Middle frontal gyrus (tissue), 1 donor: ENCODE measurements at regions not wholly inside any gene's neighbourhood (a gene's known extent, or its start where the extent isn't known, plus 50 kb on each side); places are given as distances from the start of the nearest gene placed in this dataset.
"Not testable (repeated sequence)": the region's sequence is repeated elsewhere in the genome, so short reads cannot be mapped to it uniquely, and the experiment has no call there.

Experiments
- DNase-seq: peaks from one replicate; pipeline ENCODE4 v3.0.0-alpha.2; 2015; ENCODE audit warnings: low spot score; ENCODE audit errors: extremely low spot score

GRCh38 chr4:159030297-159030696 is 72.6 kb upstream of the RAPGEF2 start:
- not testable (repeated sequence) for DNase-seq

- no peak for DNase-seq
Observed at GRCh38 chr4:159035570-159035969, 67.3 kb upstream of the RAPGEF2 start.

- DNase-seq, result no peak
Observed at GRCh38 chr4:159038536-159038935, 64.3 kb upstream of the RAPGEF2 start.

- DNase-seq, result no peak
Observed at GRCh38 chr4:159041054-159042034, 61.5 kb upstream of the RAPGEF2 start.

- DNase-seq, result no peak
Observed at GRCh38 chr4:159042097-159042605, 60.7 kb upstream of the RAPGEF2 start.

GRCh38 chr4:159042868-159043267 is 60.0 kb upstream of the RAPGEF2 start:
- DNase-seq, result no peak

GRCh38 chr4:159043861-159044260 is 59.0 kb upstream of the RAPGEF2 start:
- DNase-seq, result no peak

- no peak for DNase-seq
Observed at GRCh38 chr4:159045321-159045720, 57.6 kb upstream of the RAPGEF2 start.

- no peak for DNase-seq
Observed at GRCh38 chr4:159046683-159047082, 56.2 kb upstream of the RAPGEF2 start.

- no peak for DNase-seq
Observed at GRCh38 chr4:159047478-159048165, 55.3 kb upstream of the RAPGEF2 start.

GRCh38 chr4:159048166-159048886 is 54.6 kb upstream of the RAPGEF2 start:
- no peak for DNase-seq

GRCh38 chr4:159049780-159050375 is 53.0 kb upstream of the RAPGEF2 start:
- DNase-seq, result no peak

- DNase-seq, result no peak
Observed at GRCh38 chr4:159051245-159052071, 51.4 kb upstream of the RAPGEF2 start.

GRCh38 chr4:159052315-159052714 is 50.6 kb upstream of the RAPGEF2 start:
- no peak for DNase-seq
